ENCODE measurements at regions not wholly inside any gene's neighbourhood (a gene's known extent, or its start where the extent isn't known, plus 50 kb on each side); places are given as distances from the start of the nearest gene placed in this dataset.

GRCh38 chr4:14711259-14711658 is 291.0 kb upstream of the CPEB2 start:
- Histone ChIP-seq H3K27ac (ENCODE audit: low read depth in 1 of 2, low read length in 2 of 2) (no peak overlapping the region), H3K4me3 (ENCODE audit: low read depth in 1 of 3, low read length in 3 of 3) (no peak overlapping the region), H3K9me3 (ENCODE audit: control insufficient read depth in 4 of 4, low read length in 3 of 4) (no peaks in the 10 kb centered on the region), H3K9ac (ENCODE audit: low read depth in 1 of 2, low read length in 2 of 2) (no peak overlapping the region), H3K27me3 (ENCODE audit: control insufficient read depth in 4 of 4, insufficient read depth in 4 of 4, low read length in 3 of 4) (no peaks in the 10 kb centered on the region), H3K36me3 (ENCODE audit: control insufficient read depth in 4 of 4, insufficient read depth in 3 of 4, low read depth in 1 of 4, low read length in 3 of 4) (no peaks in the 10 kb centered on the region), H3K4me1 (ENCODE audit: control insufficient read depth in 4 of 4, insufficient read depth in 4 of 4, low read length in 3 of 4) (peaks cover 0 to 1% (median 0%) of the 10 kb centered on the region in 4 donors)
- no peak for TF ChIP-seq ZBTB33 (IDR thresholded peaks at IDR 0.05)
- TF ChIP-seq FOXA1 (IDR thresholded peaks at IDR 0.05): no peak
- TF ChIP-seq GABPA (IDR thresholded peaks at IDR 0.05 in 1 of 2, conservative IDR thresholded peaks at IDR 0.05 in 1 of 2): no peak
- no peak for TF ChIP-seq NR2F2 (IDR thresholded peaks at IDR 0.05)
- TF ChIP-seq EGR1 (IDR thresholded peaks at IDR 0.05; ENCODE audit: low read depth in 2 of 2): no peak
- TF ChIP-seq HNF4A (conservative IDR thresholded peaks at IDR 0.05): no peak
- no peak for TF ChIP-seq RXRA (IDR thresholded peaks at IDR 0.05)
- TF ChIP-seq JUND (IDR thresholded peaks at IDR 0.05): no peak
- TF ChIP-seq YY1 (IDR thresholded peaks at IDR 0.05): no peak
- no peak for TF ChIP-seq ATF3 (IDR thresholded peaks at IDR 0.05)
- no peak for TF ChIP-seq RAD21 (IDR thresholded peaks at IDR 0.05)
- TF ChIP-seq FOXA2 (IDR thresholded peaks at IDR 0.05): no peak
- WGBS: 69% methylated on average over 4 of the region's 4 CpGs
- no peak for DNase-seq (ENCODE audit: low spot score)

GRCh38 chr4:14716691-14717090 is 285.6 kb upstream of the CPEB2 start:
- Histone ChIP-seq H3K36me3 (ENCODE audit: control insufficient read depth in 4 of 4, insufficient read depth in 3 of 4, low read depth in 1 of 4, low read length in 3 of 4) (no peaks in the 10 kb centered on the region), H3K27me3 (ENCODE audit: control insufficient read depth in 4 of 4, insufficient read depth in 4 of 4, low read length in 3 of 4) (no peaks in the 10 kb centered on the region), H3K9me3 (ENCODE audit: control insufficient read depth in 4 of 4, low read length in 3 of 4) (no peaks in the 10 kb centered on the region), H3K4me3 (ENCODE audit: low read depth in 1 of 3, low read length in 3 of 3) (no peak overlapping the region), H3K27ac (ENCODE audit: low read depth in 1 of 2, low read length in 2 of 2) (no peak overlapping the region), H3K9ac (ENCODE audit: low read depth in 1 of 2, low read length in 2 of 2) (no peak overlapping the region), H3K4me1 (ENCODE audit: control insufficient read depth in 4 of 4, insufficient read depth in 4 of 4, low read length in 3 of 4) (peaks cover 0 to 1% (median 0%) of the 10 kb centered on the region in 4 donors)
- no peak for DNase-seq (ENCODE audit: low spot score)
- WGBS: 83% methylated on average over 6 of the region's 6 CpGs
- TF ChIP-seq CTCF (IDR thresholded peaks at IDR 0.05; ENCODE audit: low read depth, low read length, missing input control): no peak
- no peak for TF ChIP-seq ATF3 (IDR thresholded peaks at IDR 0.05)
- TF ChIP-seq NR2F2 (IDR thresholded peaks at IDR 0.05): no peak
- no peak for TF ChIP-seq TAF1 (conservative IDR thresholded peaks at IDR 0.05)
- no peak for TF ChIP-seq RAD21 (IDR thresholded peaks at IDR 0.05)
- TF ChIP-seq HNF4G (IDR thresholded peaks at IDR 0.05): no peak
- no peak for TF ChIP-seq FOXA1 (IDR thresholded peaks at IDR 0.05)
- TF ChIP-seq FOXA2 (IDR thresholded peaks at IDR 0.05): no peak
- TF ChIP-seq HNF4A (conservative IDR thresholded peaks at IDR 0.05): no peak
- TF ChIP-seq MAX (IDR thresholded peaks at IDR 0.05): no peak
- no peak for TF ChIP-seq GABPA (IDR thresholded peaks at IDR 0.05 in 1 of 2, conservative IDR thresholded peaks at IDR 0.05 in 1 of 2)
- no peak for TF ChIP-seq SP1 (IDR thresholded peaks at IDR 0.05)
- TF ChIP-seq ZBTB33 (IDR thresholded peaks at IDR 0.05): no peak
- no peak for TF ChIP-seq REST (IDR thresholded peaks at IDR 0.05)
- no peak for TF ChIP-seq RXRA (IDR thresholded peaks at IDR 0.05)
- no peak for TF ChIP-seq JUND (IDR thresholded peaks at IDR 0.05)
- no peak for TF ChIP-seq YY1 (IDR thresholded peaks at IDR 0.05)

All from liver (tissue), 8 donors.